HG02852 (cell line): ENCODE measurements at regions not wholly inside any gene's neighbourhood (a gene's known extent, or its start where the extent isn't known, plus 50 kb on each side); places are given as distances from the start of the nearest gene placed in this dataset.

ENCODE experiments used
- ATAC-seq: cut with Tn5 transposase; IDR thresholded peaks from one replicate; pipeline ENCODE4 v1.9.1; 2021; ENCODE audit warnings: mild to moderate bottlenecking, moderate library complexity; ENCODE audit not compliant: unreplicated experiment

DNA sequence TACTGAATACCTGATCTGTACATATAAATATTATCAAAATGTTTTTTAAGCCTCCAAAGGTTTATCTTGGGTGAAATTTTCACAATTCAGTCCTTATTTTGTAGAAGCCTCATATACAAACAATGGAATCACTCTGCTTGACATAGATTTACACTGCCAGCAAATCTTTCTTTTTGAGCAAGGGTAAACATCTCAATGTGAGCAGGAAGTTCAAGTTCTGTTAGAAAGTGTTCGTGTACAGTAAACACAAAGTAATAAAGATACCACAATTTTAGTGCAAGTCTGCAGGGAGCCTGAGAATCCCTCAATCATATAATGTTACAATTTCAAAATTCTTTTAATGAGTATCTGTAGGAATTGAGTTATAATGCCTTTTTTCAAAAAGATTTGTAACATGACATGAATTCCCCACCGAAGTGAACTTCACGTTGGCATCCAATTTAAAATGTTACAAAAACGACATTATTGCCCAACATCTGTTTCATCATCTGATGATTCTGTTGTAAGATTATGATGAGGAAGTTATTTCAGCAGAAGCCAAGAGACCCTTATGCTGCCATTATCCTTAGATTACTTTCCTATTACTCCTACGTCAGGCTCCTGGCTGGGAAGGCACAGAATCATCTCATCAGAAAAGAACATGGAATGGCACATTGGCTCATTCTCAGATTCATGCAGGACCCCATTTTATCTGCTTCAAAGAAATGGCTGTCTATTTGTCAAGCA is 283.9 kb upstream of the ACVR2A start:
- no peak for ATAC-seq

GRCh38 chr2:147559070-147559725 is 285.6 kb upstream of the ACVR2A start:
- ATAC-seq, result no peak

DNA sequence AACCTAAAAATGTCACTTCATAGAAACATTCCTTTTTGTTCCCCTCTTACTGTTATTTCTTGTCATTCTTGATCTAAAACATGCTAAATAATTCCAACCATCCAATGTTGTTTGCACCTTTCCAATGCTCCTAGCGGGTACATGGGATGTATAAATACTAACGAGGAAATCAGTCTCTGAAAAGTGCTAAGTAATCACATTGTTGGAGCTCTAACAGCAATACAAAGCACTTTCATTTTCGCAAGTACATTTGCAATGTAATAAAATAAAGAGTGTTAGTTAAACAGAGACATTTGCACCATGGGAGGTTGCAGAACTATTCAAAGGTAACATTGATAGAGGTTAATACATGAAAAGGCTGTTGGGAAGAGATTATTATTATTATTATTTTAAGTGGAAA is 286.2 kb upstream of the ACVR2A start:
- no peak for ATAC-seq

GRCh38 chr2:147554521-147555107 is 290.2 kb upstream of the ACVR2A start:
- no peak for ATAC-seq

- no peak for ATAC-seq
Observed at GRCh38 chr2:147553775-147554271, 291.0 kb upstream of the ACVR2A start.

- no peak for ATAC-seq
Observed at GRCh38 chr2:147550995-147551731, 293.7 kb upstream of the ACVR2A start.

DNA sequence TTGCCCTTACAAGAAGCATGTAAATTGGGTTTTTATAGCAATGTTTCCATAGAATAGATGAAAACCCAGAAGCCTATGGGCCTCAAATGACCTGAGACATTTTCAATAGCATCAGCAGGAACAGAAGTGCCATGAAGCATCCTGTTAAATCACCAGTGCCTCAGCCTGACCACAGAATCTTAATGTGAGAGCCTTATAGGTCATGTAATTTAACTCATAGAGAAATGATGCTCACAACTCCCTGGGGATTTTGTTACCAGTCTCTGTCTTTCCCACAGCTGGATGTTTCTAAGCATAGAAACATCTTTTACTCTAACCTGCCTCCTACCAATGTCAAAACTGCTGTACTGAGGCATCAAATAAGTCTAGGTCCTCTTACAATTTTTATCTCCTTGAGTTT is 295.8 kb upstream of the ACVR2A start:
- no peak for ATAC-seq

DNA sequence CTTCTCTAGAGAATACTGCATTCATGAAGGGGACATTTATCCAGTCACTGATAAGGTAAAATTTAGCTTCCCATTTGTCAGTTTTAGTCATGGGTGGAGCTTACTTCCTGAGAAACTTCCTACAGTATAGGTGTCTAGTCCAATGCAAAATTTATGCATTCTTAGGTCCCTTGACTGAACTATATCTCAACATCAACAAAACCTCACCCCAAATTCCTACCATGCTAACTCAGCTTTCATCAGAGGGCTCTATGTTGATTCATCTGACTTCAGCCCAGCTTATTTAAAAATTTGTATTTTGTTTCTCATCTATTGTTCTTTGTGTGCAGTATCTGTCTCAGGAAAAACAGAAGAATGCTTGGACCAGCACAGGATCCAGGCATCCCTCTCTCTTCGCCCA is 296.4 kb upstream of the ACVR2A start:
- no peak for ATAC-seq

- no peak for ATAC-seq
Observed at GRCh38 chr2:147547440-147547839, 297.4 kb upstream of the ACVR2A start.

DNA sequence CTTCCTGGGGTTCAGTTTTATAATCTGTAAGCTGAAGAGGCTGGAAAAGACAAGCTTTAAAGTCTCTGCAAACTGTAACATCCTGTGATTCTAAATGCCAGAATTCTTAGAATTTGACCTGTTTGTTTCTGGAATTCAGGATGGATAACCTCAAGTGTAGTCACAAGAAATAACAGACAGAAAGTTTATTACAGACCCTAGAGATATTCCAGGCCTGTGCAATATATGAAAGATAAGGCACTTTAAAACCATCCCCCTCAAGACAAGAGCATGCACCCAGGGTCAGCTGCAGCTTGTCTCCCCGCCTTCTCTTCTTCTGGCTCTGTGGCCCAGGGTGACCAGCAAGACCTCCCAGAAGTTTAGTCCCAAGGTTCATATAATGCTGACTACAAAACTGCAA is 298.7 kb upstream of the ACVR2A start:
- ATAC-seq, result no peak

- no peak for ATAC-seq
Observed at GRCh38 chr2:147543056-147543455, 301.8 kb upstream of the ACVR2A start.

- ATAC-seq, result no peak
Observed at GRCh38 chr2:147542351-147542750, 302.5 kb upstream of the ACVR2A start.

DNA sequence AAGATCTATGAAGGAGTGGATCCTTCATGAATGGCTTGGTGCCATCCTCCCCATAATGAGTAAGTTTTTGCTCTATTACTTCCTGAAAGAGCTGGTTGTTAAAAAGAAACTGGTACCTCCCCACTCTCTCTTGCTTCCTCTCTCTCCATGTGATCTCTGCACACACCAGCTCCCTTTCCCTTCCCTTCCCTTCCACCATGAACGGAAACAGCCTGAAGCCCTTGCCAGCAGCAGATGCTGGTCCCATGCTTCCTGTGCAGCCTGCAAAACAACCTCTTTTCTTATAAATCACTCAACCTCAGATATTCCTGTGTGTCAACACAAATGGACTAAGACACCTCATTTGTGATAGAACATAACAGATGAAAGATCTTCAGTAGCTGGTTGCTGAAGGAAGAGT is 303.5 kb upstream of the ACVR2A start:
- no peak for ATAC-seq

DNA sequence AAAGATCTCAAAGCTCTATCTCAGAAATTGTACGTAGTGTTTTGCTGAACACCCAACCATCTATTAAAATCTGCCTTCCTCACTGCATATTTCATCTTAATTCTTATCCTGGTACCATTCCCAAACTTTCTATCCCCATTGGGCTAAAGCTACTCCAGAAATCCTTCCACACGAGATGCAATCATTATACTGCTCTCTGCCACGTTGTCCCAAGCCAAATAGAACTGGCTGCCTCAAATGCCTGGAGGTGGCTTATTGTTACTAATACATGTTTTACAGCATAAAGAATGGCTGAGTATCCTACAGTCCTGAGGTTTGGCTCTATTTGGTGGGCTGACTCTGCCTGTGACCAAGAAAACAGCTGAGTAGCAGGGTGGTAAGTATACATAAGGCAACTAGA is 306.0 kb upstream of the ACVR2A start:
- no peak for ATAC-seq

DNA sequence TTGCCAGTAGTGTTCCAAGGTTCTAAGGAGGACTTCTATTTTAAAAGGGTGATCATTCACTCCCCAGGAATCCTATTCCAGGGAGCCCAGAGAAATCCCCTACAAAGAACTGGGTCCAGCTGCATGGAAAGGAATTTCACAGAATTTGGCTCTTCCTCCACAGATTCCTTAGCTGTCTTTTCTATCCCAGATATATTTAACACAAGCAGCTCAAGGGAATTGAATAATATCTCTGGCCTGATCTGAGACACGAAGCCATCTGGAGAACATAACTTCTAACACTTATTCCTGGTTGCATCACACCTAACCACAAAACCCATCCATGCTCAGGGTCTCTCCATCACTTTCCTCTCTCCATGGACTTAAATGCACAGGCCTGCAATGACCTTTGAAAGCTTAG is 306.7 kb upstream of the ACVR2A start:
- no peak for ATAC-seq

GRCh38 chr2:147531269-147531668 is 313.6 kb upstream of the ACVR2A start:
- ATAC-seq, result no peak

DNA sequence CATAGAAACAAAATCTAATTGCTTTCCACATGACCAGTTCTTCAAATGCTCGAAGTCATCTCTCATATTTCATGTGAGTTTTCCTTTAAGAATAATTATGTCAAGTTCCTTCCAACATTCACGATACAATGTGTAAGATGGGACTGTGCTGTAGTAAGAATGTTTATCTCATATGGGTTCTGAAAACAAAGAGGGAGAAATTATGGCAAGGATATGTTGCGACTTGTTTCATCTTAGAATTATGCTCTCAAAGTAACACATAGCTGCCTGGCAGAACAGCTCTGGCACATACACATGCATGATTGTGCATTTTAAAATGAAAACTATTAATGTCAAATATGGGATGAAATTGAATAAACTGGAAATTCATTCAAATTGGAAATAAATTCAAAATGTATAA is 314.8 kb upstream of the ACVR2A start:
- no peak for ATAC-seq

DNA sequence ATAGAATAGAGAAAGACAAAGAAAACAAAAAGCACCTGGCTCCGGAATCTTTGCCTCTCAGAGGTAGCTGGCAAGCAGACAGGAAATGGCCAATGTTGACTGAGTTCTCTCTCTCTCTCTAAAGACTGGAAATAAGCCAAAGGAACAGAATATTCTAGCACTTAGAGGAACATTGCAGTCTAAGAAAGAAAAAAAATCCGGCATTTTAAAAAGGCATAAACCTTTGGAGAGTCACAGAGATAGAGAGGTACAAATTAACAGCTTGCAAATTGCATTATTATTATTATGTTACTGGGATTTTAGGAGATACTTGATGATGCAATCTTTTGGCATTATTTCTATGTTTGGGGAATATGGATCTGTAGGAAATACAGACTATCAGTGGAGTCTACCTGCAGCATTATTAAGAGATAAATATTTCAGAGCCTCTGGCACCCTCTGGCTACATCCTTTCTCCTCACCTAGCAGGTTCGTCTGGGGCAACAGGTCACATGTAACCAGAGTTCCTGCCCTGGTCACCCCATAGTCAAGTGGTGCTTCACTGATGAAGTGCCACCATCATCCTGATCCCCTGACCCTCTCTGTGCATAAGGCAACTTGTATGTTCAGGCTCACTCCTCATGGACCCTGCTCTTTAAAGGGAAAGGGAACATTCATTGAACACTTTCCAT is 318.9 kb upstream of the ACVR2A start:
- ATAC-seq, result no peak

DNA sequence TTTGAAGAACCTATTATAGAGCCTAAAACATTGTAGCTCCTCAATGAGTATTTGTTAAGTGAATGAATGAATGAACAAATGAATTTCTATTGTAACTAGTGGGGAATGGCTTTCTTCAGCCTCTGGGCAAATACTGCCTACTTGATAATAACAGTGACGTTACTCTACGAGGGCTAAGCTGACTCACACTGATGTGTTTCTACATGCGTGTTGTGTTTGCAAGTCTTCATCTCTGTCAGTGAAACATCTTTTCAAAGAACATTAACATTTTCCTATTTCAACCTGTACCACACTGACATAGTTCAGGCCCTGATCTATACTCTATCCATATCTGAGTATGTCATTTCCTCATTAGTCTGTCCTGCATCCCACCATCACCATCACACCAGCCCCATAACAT is 319.9 kb upstream of the ACVR2A start:
- ATAC-seq, result no peak

GRCh38 chr2:147523415-147523814 is 321.4 kb upstream of the ACVR2A start:
- no peak for ATAC-seq

- no peak for ATAC-seq
Observed at GRCh38 chr2:147521936-147522335, 322.9 kb upstream of the ACVR2A start.
